ENCODE measurements at regions not wholly inside any gene's neighbourhood (a gene's known extent, or its start where the extent isn't known, plus 50 kb on each side); places are given as distances from the start of the nearest gene placed in this dataset.

DNA sequence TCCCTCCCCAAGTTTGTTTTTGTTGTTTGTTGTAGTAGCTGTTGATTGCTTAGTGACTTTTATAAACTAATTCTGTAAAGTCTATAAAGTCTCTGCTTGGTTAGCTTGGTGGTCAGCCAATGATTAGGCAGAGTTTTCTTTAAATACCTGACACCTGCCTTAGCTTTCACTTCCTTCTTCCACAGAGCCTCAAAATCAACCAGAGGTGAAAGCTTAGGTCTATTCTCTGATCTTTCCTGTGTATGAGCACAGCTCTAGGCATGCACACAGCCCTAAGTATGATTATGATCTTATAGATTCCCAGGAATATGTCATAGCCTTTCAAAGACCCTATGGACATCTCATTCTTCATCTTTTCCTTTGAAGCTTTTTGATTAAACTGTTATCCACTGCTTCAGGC lies 514.7 kb downstream of the AACS start:
- no peak overlapping the region for H3K4me3 ChIP-seq

DNA sequence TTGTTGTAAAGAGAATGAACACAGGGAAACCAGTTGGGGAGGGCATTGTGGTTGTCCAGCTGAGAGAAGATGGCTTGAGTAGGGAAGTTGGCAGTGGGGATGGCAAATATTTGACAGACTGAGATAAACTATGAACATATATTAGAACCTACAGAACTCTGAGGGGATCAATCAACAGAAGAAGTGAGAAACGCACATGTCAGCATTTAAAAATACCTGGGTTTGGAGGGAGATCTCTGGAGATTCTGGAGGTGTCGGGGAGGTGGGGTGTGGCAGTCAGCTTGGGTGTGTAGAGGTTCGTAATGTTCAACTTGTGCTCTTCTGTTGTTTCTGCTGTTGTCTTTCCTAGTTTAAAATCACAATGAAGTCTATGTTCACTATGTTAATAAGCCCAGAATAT lies 517.8 kb downstream of the AACS start:
- no peaks in the 10 kb centered on the region for H3K4me1 ChIP-seq (ENCODE audit: control insufficient read depth in 1 of 2, low read depth in 2 of 2)
- no peaks in the 10 kb centered on the region for H3K27me3 ChIP-seq (replicated peaks; ENCODE audit: insufficient read depth)
- ATAC-seq (ENCODE audit: insufficient number of reproducible peaks, low FRiP score, low read depth) = no peak
- no peaks in the 10 kb centered on the region for H3K36me3 ChIP-seq
- H3K9me3 ChIP-seq = peaks cover 3% of the 10 kb centered on the region
- DNase-seq (ENCODE audit: low spot score) = no peak
- no peak overlapping the region for H3K4me3 ChIP-seq
- no peak overlapping the region for H3K27ac ChIP-seq
- TF ChIP-seq, protein P1, sequence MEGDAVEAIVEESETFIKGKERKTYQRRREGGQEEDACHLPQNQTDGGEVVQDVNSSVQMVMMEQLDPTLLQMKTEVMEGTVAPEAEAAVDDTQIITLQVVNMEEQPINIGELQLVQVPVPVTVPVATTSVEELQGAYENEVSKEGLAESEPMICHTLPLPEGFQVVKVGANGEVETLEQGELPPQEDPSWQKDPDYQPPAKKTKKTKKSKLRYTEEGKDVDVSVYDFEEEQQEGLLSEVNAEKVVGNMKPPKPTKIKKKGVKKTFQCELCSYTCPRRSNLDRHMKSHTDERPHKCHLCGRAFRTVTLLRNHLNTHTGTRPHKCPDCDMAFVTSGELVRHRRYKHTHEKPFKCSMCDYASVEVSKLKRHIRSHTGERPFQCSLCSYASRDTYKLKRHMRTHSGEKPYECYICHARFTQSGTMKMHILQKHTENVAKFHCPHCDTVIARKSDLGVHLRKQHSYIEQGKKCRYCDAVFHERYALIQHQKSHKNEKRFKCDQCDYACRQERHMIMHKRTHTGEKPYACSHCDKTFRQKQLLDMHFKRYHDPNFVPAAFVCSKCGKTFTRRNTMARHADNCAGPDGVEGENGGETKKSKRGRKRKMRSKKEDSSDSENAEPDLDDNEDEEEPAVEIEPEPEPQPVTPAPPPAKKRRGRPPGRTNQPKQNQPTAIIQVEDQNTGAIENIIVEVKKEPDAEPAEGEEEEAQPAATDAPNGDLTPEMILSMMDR (IDR thresholded peaks at IDR 0.05) = no peak

More for the DNA sequence above, 514.7 kb downstream of the AACS start:
- Histone ChIP-seq H3K9me3 (peaks cover 3% of the 10 kb centered on the region), H3K27me3 (replicated peaks; ENCODE audit: insufficient read depth) (no peaks in the 10 kb centered on the region), H3K4me1 (ENCODE audit: control insufficient read depth in 1 of 2, low read depth in 2 of 2) (no peaks in the 10 kb centered on the region), H3K36me3 (no peaks in the 10 kb centered on the region), H3K27ac (no peak overlapping the region)
- ATAC-seq (ENCODE audit: insufficient number of reproducible peaks, low FRiP score, low read depth) (no peak), DNase-seq (ENCODE audit: low spot score) (no peak)
- TF ChIP-seq, protein P1 (IDR thresholded peaks at IDR 0.05) = no peak

DNA sequence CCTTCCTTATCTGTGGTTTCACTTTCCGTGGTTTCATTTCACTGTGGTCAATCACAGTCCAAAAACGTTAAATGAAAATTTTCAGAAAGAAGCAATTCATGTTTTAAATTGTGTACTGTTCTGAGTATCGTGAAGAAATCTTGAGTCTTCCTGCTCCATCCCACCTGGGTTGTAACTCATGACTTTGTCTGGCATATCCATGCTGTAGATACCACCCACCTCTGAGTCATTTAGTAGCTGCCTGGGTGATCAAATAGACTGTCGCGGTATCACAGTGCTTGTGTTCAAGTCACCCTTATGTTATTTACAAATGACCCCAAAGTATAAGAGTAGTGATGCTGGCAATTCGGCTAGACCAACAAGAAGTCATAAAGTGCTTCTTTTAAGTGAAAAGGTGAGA lies 521.2 kb downstream of the AACS start:
- DNase-seq (ENCODE audit: low spot score) = no peak
- TF ChIP-seq, protein P1 (IDR thresholded peaks at IDR 0.05) = no peak
- H3K27ac ChIP-seq = no peak overlapping the region

DNA sequence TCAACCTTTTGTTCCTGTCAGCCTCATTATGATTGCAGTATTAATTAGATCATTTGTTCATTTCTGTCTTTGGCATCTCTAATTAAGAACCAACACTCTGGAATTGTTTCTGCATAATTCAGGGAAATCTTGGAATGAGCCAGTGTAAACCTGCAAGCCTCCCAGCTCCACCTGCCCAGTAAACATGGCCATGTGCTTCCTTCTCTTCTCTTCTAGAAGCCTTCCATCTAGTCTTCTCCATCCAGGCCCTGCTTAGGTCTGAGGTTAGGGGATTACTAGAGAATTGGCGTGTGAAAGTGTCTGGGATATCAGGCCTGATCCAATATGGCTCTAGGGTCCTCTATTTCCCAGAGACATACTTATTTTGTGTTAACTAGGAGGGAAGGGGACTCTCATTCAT lies 528.0 kb downstream of the AACS start:
- Histone ChIP-seq H3K27me3 (replicated peaks; ENCODE audit: insufficient read depth) (no peaks in the 10 kb centered on the region), H3K4me3 (no peak overlapping the region), H3K9me3 (no peaks in the 10 kb centered on the region), H3K4me1 (ENCODE audit: control insufficient read depth in 1 of 2, low read depth in 2 of 2) (no peaks in the 10 kb centered on the region), H3K27ac (no peak overlapping the region), H3K36me3 (no peaks in the 10 kb centered on the region)
- TF ChIP-seq, protein P1 (IDR thresholded peaks at IDR 0.05) = no peak
- ATAC-seq (ENCODE audit: insufficient number of reproducible peaks, low FRiP score, low read depth) (no peak), DNase-seq (ENCODE audit: low spot score) (no peak)

More for the DNA sequence above, 521.2 kb downstream of the AACS start:
- no peaks in the 10 kb centered on the region for H3K27me3 ChIP-seq (replicated peaks; ENCODE audit: insufficient read depth)
- H3K4me1 ChIP-seq (ENCODE audit: control insufficient read depth in 1 of 2, low read depth in 2 of 2) = no peaks in the 10 kb centered on the region
- no peak overlapping the region for H3K4me3 ChIP-seq
- no peak for ATAC-seq (ENCODE audit: insufficient number of reproducible peaks, low FRiP score, low read depth)
- no peaks in the 10 kb centered on the region for H3K9me3 ChIP-seq
- H3K36me3 ChIP-seq = no peaks in the 10 kb centered on the region

DNA sequence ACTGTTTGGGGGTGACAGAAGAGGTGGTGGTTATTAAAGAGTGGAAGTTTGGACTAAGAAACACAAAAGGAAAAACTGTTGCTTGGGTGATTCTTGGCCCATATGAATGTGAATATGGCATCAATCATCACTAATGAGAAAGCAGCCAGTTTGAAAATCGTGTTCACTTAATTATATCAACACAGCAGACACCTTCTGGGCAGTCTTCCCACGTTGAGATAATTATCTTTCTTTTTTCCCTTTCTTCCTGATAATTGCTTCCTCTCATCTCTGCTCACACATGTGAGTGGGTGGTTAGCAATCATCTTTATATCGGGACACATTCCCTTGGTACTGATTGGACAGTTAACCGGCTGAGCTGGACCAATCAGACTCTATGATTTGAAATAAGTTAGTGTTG lies 539.7 kb downstream of the AACS start:
- Histone ChIP-seq H3K4me3 (no peak overlapping the region), H3K4me1 (ENCODE audit: control insufficient read depth in 1 of 2, low read depth in 2 of 2) (no peaks in the 10 kb centered on the region), H3K27me3 (replicated peaks; ENCODE audit: insufficient read depth) (no peaks in the 10 kb centered on the region), H3K9me3 (no peaks in the 10 kb centered on the region), H3K27ac (no peak overlapping the region), H3K36me3 (no peaks in the 10 kb centered on the region)
- DNase-seq (ENCODE audit: low spot score) (no peak), ATAC-seq (ENCODE audit: insufficient number of reproducible peaks, low FRiP score, low read depth) (no peak)
- TF ChIP-seq, protein P1 (IDR thresholded peaks at IDR 0.05) = no peak
